DOHH2 (cell line): ENCODE measurements at regions not wholly inside any gene's neighbourhood (a gene's known extent, or its start where the extent isn't known, plus 50 kb on each side); places are given as distances from the start of the nearest gene placed in this dataset.

Experiments
- CTCF ChIP-seq: fragments of 200-600 bp; sonication (generic); IDR thresholded peaks from one replicate; pipeline ENCODE4 v1.5.1; 2014; ENCODE audit warnings: antibody characterized with exemption, mild to moderate bottlenecking, low read depth, low read length; ENCODE audit not compliant: poor library complexity, severe bottlenecking
- EZH2phosphoT487 ChIP-seq: fragments of 200-600 bp; sonication (generic); IDR thresholded peaks from 2 replicates; pipeline ENCODE4 v1.6.1; 2017; ENCODE audit warnings: borderline replicate concordance, mild to moderate bottlenecking, antibody characterized with exemption, low read length, moderate library complexity, mixed read lengths

DNA sequence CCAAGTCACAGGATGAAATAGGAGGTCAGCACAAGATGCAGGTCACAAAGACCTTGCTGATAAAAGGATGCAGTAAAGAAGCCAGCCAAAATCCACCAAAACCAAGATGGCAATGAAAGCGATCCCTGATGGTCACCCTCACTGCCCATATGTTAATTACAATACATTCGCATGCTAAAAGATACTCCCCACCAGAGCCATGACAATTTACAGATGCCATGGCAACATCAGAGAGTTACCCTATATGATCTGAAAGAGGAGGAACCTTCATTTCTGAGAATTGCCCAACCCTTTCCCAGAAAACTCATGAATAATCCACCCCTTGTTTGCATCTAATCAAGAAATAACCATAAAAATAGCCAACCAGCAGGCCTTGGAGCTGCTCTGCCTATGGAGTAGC is 709.8 kb downstream of the METTL4 start:
- no peak for TF ChIP-seq CTCF
- TF ChIP-seq EZH2phosphoT487 = no peak
